Upper lobe of left lung (tissue), 6 donors: ENCODE measurements at regions not wholly inside any gene's neighbourhood (a gene's known extent, or its start where the extent isn't known, plus 50 kb on each side); places are given as distances from the start of the nearest gene placed in this dataset.
"Not testable (repeated sequence)": the region's sequence is repeated elsewhere in the genome, so short reads cannot be mapped to it uniquely, and the experiment has no call there.

Source experiments
- ATAC-seq, 2 donors: fragments of 200-7000 bp; cut with Tn5 transposase; one replicate each; pipeline ENCODE4 v1.9.1; 2022; ENCODE audit warnings: mild to moderate bottlenecking in 2 of 2, moderate library complexity in 2 of 2; ENCODE audit not compliant: low FRiP score in 2 of 2
- DNase-seq, 2 donors: peaks; one replicate each; pipeline ENCODE4 v3.0.0-alpha.2; 2019 to 2020
- H3K27ac ChIP-seq, 4 donors: fragments of 200-600 bp; sonication (generic); one replicate each; pipeline ENCODE4 v1.5.1; 2016 to 2019
- H3K27me3 ChIP-seq, 4 donors: fragments of 200-600 bp; sonication (generic); one replicate each; pipeline ENCODE4 v1.5.1; 2017 to 2019
- H3K36me3 ChIP-seq, 4 donors: fragments of 200-600 bp; sonication (generic); one replicate each; pipeline ENCODE4 v1.5.1; 2016 to 2019
- H3K4me1 ChIP-seq, 4 donors: fragments of 200-600 bp; sonication (generic); one replicate each; pipeline ENCODE4 v1.5.1; 2018 to 2019
- H3K4me3 ChIP-seq, 4 donors: fragments of 200-600 bp; sonication (generic); one replicate each; pipeline ENCODE4 v1.5.1; 2017 to 2019; ENCODE audit warnings: mild to moderate bottlenecking in 2 of 4, moderate library complexity in 1 of 4
- H3K9me3 ChIP-seq, 4 donors: fragments of 200-600 bp; sonication (generic); one replicate each; pipeline ENCODE4 v1.5.1; 2018 to 2019
- EP300 ChIP-seq, 4 donors: sonication (generic); formaldehyde crosslinking; IDR thresholded peaks; one replicate each; pipeline ENCODE4 v1.5.1; 2017; ENCODE audit warnings: antibody characterized with exemption in 4 of 4, control low read depth in 2 of 4
- POLR2AphosphoS5 ChIP-seq, 2 donors: sonication (generic); formaldehyde crosslinking; IDR thresholded peaks; one replicate each; pipeline ENCODE4 v1.5.1; 2017; ENCODE audit warnings: antibody characterized with exemption in 2 of 2
- WGBS, 2 donors: methylation state at CpG; one replicate each; pipeline ENCODE4 v1.1.5; 2017 to 2018; 5-methylcytosine and 5-hydroxymethylcytosine counted together
- TF ChIP-seq, protein P1 (sequence below), 6 experiments: fragments of 450-650 bp in 4 of 6; fragments of 200-600 bp in 2 of 6; sonication (generic) in 2 of 6; IDR thresholded peaks; one replicate each; pipeline ENCODE4 v1.5.1; 2016 to 2019; ENCODE audit warnings: antibody characterized with exemption in 6 of 6
- donor health status: DM: no; HTN: no; CAD: no; lungs with moderate emphysema.
- donor health status: DM: no; HTN: yes; CAD: no; lungs with severe emphysema.

DNA sequence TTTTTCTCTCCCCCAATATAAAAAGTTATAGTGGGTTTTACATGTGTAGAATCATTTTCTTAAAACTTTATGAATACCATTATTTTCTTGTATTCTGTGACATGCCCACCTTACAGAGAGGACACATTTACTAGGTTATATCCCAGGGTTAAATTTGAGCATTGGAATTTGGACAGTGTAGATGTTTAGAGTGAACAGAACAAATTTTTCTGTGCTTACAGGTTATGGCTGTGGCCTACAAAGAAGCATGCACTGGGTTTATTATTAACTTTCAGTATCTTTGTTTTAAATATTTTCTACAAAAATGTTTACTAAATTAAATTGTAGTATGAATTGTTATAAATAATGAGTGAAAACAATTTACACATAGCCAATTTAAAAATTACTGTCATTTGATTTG is 51.3 kb upstream of the TRIM77 start:
- not testable (repeated sequence) for H3K9me3 ChIP-seq, H3K4me1 ChIP-seq, H3K27ac ChIP-seq, ATAC-seq, H3K4me3 ChIP-seq, H3K27me3 ChIP-seq, DNase-seq, H3K36me3 ChIP-seq

GRCh38 chr11:89659414-89659813 is 50.7 kb upstream of the TRIM77 start:
- not testable (repeated sequence) for H3K4me1 ChIP-seq, ATAC-seq, H3K4me3 ChIP-seq, H3K27me3 ChIP-seq, H3K36me3 ChIP-seq, H3K27ac ChIP-seq, DNase-seq, H3K9me3 ChIP-seq
- WGBS, 2 donors: 40 to 62% methylated on average over 2 of the region's 2 CpGs

DNA sequence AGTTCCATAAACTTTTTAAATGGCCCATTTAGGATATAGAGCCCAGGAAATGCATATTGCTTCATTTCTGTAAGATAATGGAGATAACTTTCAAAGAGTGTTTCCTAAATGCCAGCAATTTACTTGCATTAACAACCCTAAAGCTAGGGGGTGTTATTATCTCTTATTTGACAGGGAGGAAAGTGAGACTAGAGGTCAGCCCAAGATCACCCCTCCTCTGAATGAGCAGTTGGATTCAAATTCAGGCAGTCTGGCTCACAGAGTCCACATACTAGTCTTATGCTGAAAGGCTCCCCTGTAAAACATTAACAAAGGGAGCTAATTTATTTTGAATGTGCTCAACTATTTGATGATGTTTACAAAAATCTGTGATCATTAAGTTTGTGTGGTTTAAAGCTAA is 49.9 kb upstream of the TRIM77 start:
- H3K36me3 ChIP-seq: no peaks in the 10 kb centered on the region
- no peaks in the 10 kb centered on the region for H3K4me1 ChIP-seq
- no peak overlapping the region for H3K4me3 ChIP-seq
- H3K27ac ChIP-seq: no peak overlapping the region
- no peaks in the 10 kb centered on the region for H3K9me3 ChIP-seq
- no peak for TF ChIP-seq POLR2AphosphoS5 (IDR thresholded peaks at IDR 0.05)
- TF ChIP-seq EP300 (IDR thresholded peaks at IDR 0.05): no peak
- TF ChIP-seq, protein P1, sequence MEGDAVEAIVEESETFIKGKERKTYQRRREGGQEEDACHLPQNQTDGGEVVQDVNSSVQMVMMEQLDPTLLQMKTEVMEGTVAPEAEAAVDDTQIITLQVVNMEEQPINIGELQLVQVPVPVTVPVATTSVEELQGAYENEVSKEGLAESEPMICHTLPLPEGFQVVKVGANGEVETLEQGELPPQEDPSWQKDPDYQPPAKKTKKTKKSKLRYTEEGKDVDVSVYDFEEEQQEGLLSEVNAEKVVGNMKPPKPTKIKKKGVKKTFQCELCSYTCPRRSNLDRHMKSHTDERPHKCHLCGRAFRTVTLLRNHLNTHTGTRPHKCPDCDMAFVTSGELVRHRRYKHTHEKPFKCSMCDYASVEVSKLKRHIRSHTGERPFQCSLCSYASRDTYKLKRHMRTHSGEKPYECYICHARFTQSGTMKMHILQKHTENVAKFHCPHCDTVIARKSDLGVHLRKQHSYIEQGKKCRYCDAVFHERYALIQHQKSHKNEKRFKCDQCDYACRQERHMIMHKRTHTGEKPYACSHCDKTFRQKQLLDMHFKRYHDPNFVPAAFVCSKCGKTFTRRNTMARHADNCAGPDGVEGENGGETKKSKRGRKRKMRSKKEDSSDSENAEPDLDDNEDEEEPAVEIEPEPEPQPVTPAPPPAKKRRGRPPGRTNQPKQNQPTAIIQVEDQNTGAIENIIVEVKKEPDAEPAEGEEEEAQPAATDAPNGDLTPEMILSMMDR (IDR thresholded peaks at IDR 0.05): no peak
- ATAC-seq (no peak), DNase-seq (no peak)
- no peaks in the 10 kb centered on the region for H3K27me3 ChIP-seq
